Stomach (tissue), 4 donors: ENCODE measurements at regions not wholly inside any gene's neighbourhood (a gene's known extent, or its start where the extent isn't known, plus 50 kb on each side); places are given as distances from the start of the nearest gene placed in this dataset.
"Not testable (repeated sequence)": the region's sequence is repeated elsewhere in the genome, so short reads cannot be mapped to it uniquely, and the experiment has no call there.

ENCODE experiments used
- CTCF ChIP-seq, 7 experiments: fragments of 450-650 bp in 4 of 7; fragments of 200-600 bp in 3 of 7; sonication (generic) in 3 of 7; IDR thresholded peaks; one replicate each; pipeline ENCODE4 v1.5.1; 2016 to 2019; ENCODE audit warnings: antibody characterized with exemption in 7 of 7, control low read depth in 2 of 7, mild to moderate bottlenecking in 1 of 7
- POLR2A ChIP-seq, 4 donors: fragments of 450-650 bp; IDR thresholded peaks; one replicate each; pipeline ENCODE4 v1.6.1; 2016; ENCODE audit warnings: antibody characterized with exemption in 4 of 4, control low read depth in 2 of 4, mild to moderate bottlenecking in 1 of 4, moderate library complexity in 1 of 4

GRCh38 chr10:38451306-38451967 lies 357.3 kb downstream of the ZNF37A start:
- TF ChIP-seq POLR2A, CTCF (IDR thresholded peaks at IDR 0.05): not testable (repeated sequence)
